ENCODE measurements at regions not wholly inside any gene's neighbourhood (a gene's known extent, or its start where the extent isn't known, plus 50 kb on each side); places are given as distances from the start of the nearest gene placed in this dataset.
"Not testable (repeated sequence)": the region's sequence is repeated elsewhere in the genome, so short reads cannot be mapped to it uniquely, and the experiment has no call there.

GRCh38 chr10:124241510-124241909 is 148.1 kb upstream of the CHST15 start:
- not testable (repeated sequence) for H3K4me1 ChIP-seq (ENCODE audit: insufficient read depth); DNase-seq (ENCODE audit: extremely low spot score); H3K27ac ChIP-seq (ENCODE audit: low read depth); H3K36me3 ChIP-seq (ENCODE audit: insufficient read depth); H3K4me3 ChIP-seq (ENCODE audit: low read depth, low read length)
- 94% methylated on average over 5 of the region's 5 CpGs for WGBS

DNA sequence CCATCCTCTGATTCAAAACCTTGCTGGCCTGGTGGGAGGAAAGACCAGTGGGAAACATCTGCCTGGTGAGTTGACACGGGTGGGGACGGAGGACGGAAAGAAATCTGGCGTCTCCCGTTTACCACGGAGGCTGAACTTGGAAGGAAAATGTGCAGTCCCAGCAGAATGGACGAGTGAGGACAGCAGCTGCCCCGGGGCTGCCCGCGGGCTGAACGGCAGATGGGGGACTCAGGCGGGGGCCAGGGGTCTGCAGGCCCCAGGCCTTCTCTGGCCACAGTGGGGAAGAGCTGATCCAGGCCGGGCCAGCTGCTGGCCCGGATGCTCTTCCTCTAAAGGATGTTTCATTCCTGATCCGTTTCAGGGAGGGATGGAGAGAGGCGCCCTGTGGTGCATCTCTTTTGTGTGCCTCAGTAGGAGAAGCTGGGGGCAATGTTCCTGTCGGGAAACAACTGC is 147.5 kb upstream of the CHST15 start:
- peaks cover 1% of the 10 kb centered on the region for H3K4me1 ChIP-seq (ENCODE audit: insufficient read depth)
- no peak overlapping the region for H3K4me3 ChIP-seq (ENCODE audit: low read depth, low read length)
- no peaks in the 10 kb centered on the region for H3K36me3 ChIP-seq (ENCODE audit: insufficient read depth)
- DNase-seq (ENCODE audit: extremely low spot score) = no peak
- no peak overlapping the region for H3K27ac ChIP-seq (ENCODE audit: low read depth)
- 58% methylated on average over 17 of the region's 17 CpGs for WGBS

- Histone ChIP-seq H3K4me1 (ENCODE audit: insufficient read depth) (peaks cover 1% of the 10 kb centered on the region), H3K27ac (ENCODE audit: low read depth) (no peak overlapping the region), H3K4me3 (ENCODE audit: low read depth, low read length) (no peak overlapping the region), H3K36me3 (ENCODE audit: insufficient read depth) (no peaks in the 10 kb centered on the region)
- WGBS = 82% methylated on average over 13 of the region's 13 CpGs
- no peak for DNase-seq (ENCODE audit: extremely low spot score)
Measured at GRCh38 chr10:124239696-124240095, 146.3 kb upstream of the CHST15 start.

GRCh38 chr10:124239134-124239533 is 145.7 kb upstream of the CHST15 start:
- 37% methylated on average over 2 of the region's 2 CpGs for WGBS
- H3K27ac ChIP-seq (ENCODE audit: low read depth) = no peak overlapping the region
- H3K36me3 ChIP-seq (ENCODE audit: insufficient read depth) = no peaks in the 10 kb centered on the region
- DNase-seq (ENCODE audit: extremely low spot score) = no peak
- H3K4me1 ChIP-seq (ENCODE audit: insufficient read depth) = peaks cover 1% of the 10 kb centered on the region
- no peak overlapping the region for H3K4me3 ChIP-seq (ENCODE audit: low read depth, low read length)

DNA sequence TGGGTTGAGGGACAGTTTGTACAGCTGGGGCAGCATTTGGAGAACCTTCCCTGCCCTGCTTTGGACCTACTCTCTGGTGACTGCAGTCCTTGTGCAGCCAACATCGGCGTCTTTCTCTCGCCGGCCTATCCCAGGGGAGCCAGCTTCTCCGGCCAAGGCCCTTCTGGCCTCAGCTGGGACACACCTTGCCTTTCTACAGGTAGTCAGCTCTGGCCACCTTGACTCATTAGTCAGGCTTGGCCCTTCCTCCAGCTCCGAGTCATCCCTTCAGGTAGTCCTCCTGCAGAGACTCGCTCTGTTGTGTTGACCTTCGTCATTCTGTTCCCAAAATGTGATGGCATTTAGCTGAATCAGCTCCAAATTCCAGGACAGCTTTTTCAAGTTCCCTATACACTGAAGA is 145.0 kb upstream of the CHST15 start:
- WGBS = 77% methylated on average over 8 of the region's 8 CpGs
- H3K4me3 ChIP-seq (ENCODE audit: low read depth, low read length) = no peak overlapping the region
- DNase-seq (ENCODE audit: extremely low spot score) = no peak
- H3K4me1 ChIP-seq (ENCODE audit: insufficient read depth) = peaks cover 1% of the 10 kb centered on the region
- no peak overlapping the region for H3K27ac ChIP-seq (ENCODE audit: low read depth)
- no peaks in the 10 kb centered on the region for H3K36me3 ChIP-seq (ENCODE audit: insufficient read depth)

- Histone ChIP-seq H3K4me3 (ENCODE audit: low read depth, low read length) (no peak overlapping the region), H3K27ac (ENCODE audit: low read depth) (no peak overlapping the region), H3K4me1 (ENCODE audit: insufficient read depth) (peaks cover 1% of the 10 kb centered on the region), H3K36me3 (ENCODE audit: insufficient read depth) (no peaks in the 10 kb centered on the region)
- 86% methylated on average over 3 of the region's 3 CpGs for WGBS
- no peak for DNase-seq (ENCODE audit: extremely low spot score)
Measured at GRCh38 chr10:124237282-124237961, 144.0 kb upstream of the CHST15 start.

GRCh38 chr10:124236816-124237215 is 143.4 kb upstream of the CHST15 start:
- no peak overlapping the region for H3K4me3 ChIP-seq (ENCODE audit: low read depth, low read length)
- no peak overlapping the region for H3K27ac ChIP-seq (ENCODE audit: low read depth)
- no peaks in the 10 kb centered on the region for H3K36me3 ChIP-seq (ENCODE audit: insufficient read depth)
- peaks cover 1% of the 10 kb centered on the region for H3K4me1 ChIP-seq (ENCODE audit: insufficient read depth)
- 76% methylated on average over 7 of the region's 7 CpGs for whole genome bisulfite sequencing
- DNase-seq (ENCODE audit: extremely low spot score) = no peak

GRCh38 chr10:124236136-124236535 is 142.7 kb upstream of the CHST15 start:
- 52% methylated on average over 2 of the region's 2 CpGs for WGBS
- no peak overlapping the region for H3K27ac ChIP-seq (ENCODE audit: low read depth)
- DNase-seq (ENCODE audit: extremely low spot score) = no peak
- no peaks in the 10 kb centered on the region for H3K36me3 ChIP-seq (ENCODE audit: insufficient read depth)
- peaks cover 1% of the 10 kb centered on the region for H3K4me1 ChIP-seq (ENCODE audit: insufficient read depth)
- no peak overlapping the region for H3K4me3 ChIP-seq (ENCODE audit: low read depth, low read length)

DNA sequence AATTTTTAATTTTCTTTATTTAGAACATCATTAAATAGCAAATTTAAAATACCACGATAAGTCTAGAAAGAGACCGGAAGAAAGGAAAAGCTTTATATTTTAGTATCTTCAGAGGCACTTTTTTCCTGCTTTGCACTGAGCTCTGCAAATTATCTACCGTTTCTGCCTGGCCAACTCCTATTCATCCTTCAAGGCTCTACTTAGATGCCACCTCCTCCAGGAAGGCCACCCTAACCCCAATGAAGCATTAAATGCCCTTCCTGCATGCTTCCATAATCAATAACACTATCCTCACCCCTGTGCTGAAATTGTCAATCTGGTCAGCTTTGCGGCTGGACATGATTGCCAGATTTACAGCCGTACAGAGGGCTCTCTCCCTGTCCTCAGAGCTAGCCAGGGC is 141.8 kb upstream of the CHST15 start:
- Histone ChIP-seq H3K4me1 (ENCODE audit: insufficient read depth) (peaks cover under 1% of the 10 kb centered on the region), H3K4me3 (ENCODE audit: low read depth, low read length) (no peak overlapping the region), H3K27ac (ENCODE audit: low read depth) (no peak overlapping the region), H3K36me3 (ENCODE audit: insufficient read depth) (no peaks in the 10 kb centered on the region)
- 93% methylated on average over 5 of the region's 5 CpGs for WGBS
- no peak for DNase-seq (ENCODE audit: extremely low spot score)

- Histone ChIP-seq H3K36me3 (ENCODE audit: insufficient read depth) (no peaks in the 10 kb centered on the region), H3K4me3 (ENCODE audit: low read depth, low read length) (no peak overlapping the region), H3K4me1 (ENCODE audit: insufficient read depth) (no peaks in the 10 kb centered on the region), H3K27ac (ENCODE audit: low read depth) (no peak overlapping the region)
- DNase-seq (ENCODE audit: extremely low spot score) = no peak
- 82% methylated on average over 19 of the region's 19 CpGs for WGBS
Measured at GRCh38 chr10:124233546-124234138, 140.2 kb upstream of the CHST15 start.

GRCh38 chr10:124232686-124233545 is 139.5 kb upstream of the CHST15 start:
- WGBS = 57% methylated on average over 16 of the region's 16 CpGs
- H3K4me3 ChIP-seq (ENCODE audit: low read depth, low read length) = no peak overlapping the region
- no peak for DNase-seq (ENCODE audit: extremely low spot score)
- no peaks in the 10 kb centered on the region for H3K4me1 ChIP-seq (ENCODE audit: insufficient read depth)
- H3K36me3 ChIP-seq (ENCODE audit: insufficient read depth) = no peaks in the 10 kb centered on the region
- H3K27ac ChIP-seq (ENCODE audit: low read depth) = no peak overlapping the region

- H3K27ac ChIP-seq (ENCODE audit: low read depth) = no peak overlapping the region
- H3K36me3 ChIP-seq (ENCODE audit: insufficient read depth) = no peaks in the 10 kb centered on the region
- no peak for DNase-seq (ENCODE audit: extremely low spot score)
- H3K4me3 ChIP-seq (ENCODE audit: low read depth, low read length) = no peak overlapping the region
- H3K4me1 ChIP-seq (ENCODE audit: insufficient read depth) = no peaks in the 10 kb centered on the region
- WGBS = 92% methylated on average over 8 of the region's 8 CpGs
Measured at GRCh38 chr10:124231168-124232155, 138.1 kb upstream of the CHST15 start.

DNA sequence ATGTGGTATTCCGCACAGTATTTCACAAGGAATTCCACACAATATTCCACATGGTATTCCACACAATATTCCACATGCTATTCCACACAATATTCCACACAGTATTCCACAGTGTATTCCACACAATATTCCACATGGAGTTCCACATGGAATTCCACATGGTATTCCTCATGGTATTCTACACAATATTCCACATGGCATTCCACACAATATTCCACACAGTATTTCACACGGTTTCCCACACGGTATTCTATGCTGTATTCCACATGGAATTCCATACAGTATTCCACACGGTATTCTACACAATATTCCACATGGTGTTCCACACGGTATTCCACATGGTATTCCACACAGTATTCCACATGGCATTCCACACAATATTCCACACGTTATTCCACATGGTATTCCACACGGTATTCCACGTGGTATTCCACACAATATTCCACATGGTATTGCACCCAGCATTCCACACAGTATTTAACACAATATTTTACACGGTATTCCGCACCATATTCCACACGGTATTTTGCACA is 137.3 kb upstream of the CHST15 start:
- no peak for DNase-seq (ENCODE audit: extremely low spot score)
- 96% methylated on average over 11 of the region's 11 CpGs for WGBS
- H3K36me3 ChIP-seq (ENCODE audit: insufficient read depth) = no peaks in the 10 kb centered on the region
- H3K4me3 ChIP-seq (ENCODE audit: low read depth, low read length) = no peak overlapping the region
- H3K27ac ChIP-seq (ENCODE audit: low read depth) = no peak overlapping the region
- H3K4me1 ChIP-seq (ENCODE audit: insufficient read depth) = no peaks in the 10 kb centered on the region

All from urinary bladder (tissue), 3 donors.